ENCODE measurements at regions not wholly inside any gene's neighbourhood (a gene's known extent, or its start where the extent isn't known, plus 50 kb on each side); places are given as distances from the start of the nearest gene placed in this dataset.

GRCh38 chr18:45503990-45504389, 111.3 kb upstream of the SLC14A2 start:
- DNase-seq: no peak

- no peak for DNase-seq
Measured at GRCh38 chr18:45505497-45506206, 109.6 kb upstream of the SLC14A2 start.

- no peak for DNase-seq
Measured at GRCh38 chr18:45506951-45507350, 108.3 kb upstream of the SLC14A2 start.

GRCh38 chr18:45509535-45509934, 105.7 kb upstream of the SLC14A2 start:
- DNase-seq: no peak

- DNase-seq: no peak
Measured at GRCh38 chr18:45510656-45511055, 104.6 kb upstream of the SLC14A2 start.

- no peak for DNase-seq
Measured at GRCh38 chr18:45512363-45512953, 102.8 kb upstream of the SLC14A2 start.

- no peak for DNase-seq
Measured at GRCh38 chr18:45517181-45517741, 98.0 kb upstream of the SLC14A2 start.

- no peak for DNase-seq
Measured at GRCh38 chr18:45518311-45519155, 96.7 kb upstream of the SLC14A2 start.

GRCh38 chr18:45519411-45520280, 95.6 kb upstream of the SLC14A2 start:
- DNase-seq: no peak

- DNase-seq: no peak
Measured at GRCh38 chr18:45521136-45521535, 94.1 kb upstream of the SLC14A2 start.

- DNase-seq: no peak
Measured at GRCh38 chr18:45521777-45522176, 93.5 kb upstream of the SLC14A2 start.

- DNase-seq: no peak
Measured at GRCh38 chr18:45522371-45522770, 92.9 kb upstream of the SLC14A2 start.

GRCh38 chr18:45525301-45525700, 90.0 kb upstream of the SLC14A2 start:
- no peak for DNase-seq

GRCh38 chr18:45526114-45526841, 89.0 kb upstream of the SLC14A2 start:
- DNase-seq: no peak

GRCh38 chr18:45527891-45528290, 87.4 kb upstream of the SLC14A2 start:
- DNase-seq: no peak

- no peak for DNase-seq
Measured at GRCh38 chr18:45528712-45529336, 86.5 kb upstream of the SLC14A2 start.

GRCh38 chr18:45538444-45538843, 76.8 kb upstream of the SLC14A2 start:
- no peak for DNase-seq

GRCh38 chr18:45539491-45539891, 75.8 kb upstream of the SLC14A2 start:
- DNase-seq: no peak

GRCh38 chr18:45540125-45540524, 75.2 kb upstream of the SLC14A2 start:
- no peak for DNase-seq

GRCh38 chr18:45541421-45541820, 73.9 kb upstream of the SLC14A2 start:
- DNase-seq: no peak

- DNase-seq: no peak
Measured at GRCh38 chr18:45542043-45542442, 73.2 kb upstream of the SLC14A2 start.
